Keratinocyte (primary cell): ENCODE measurements at regions not wholly inside any gene's neighbourhood (a gene's known extent, or its start where the extent isn't known, plus 50 kb on each side); places are given as distances from the start of the nearest gene placed in this dataset.

Experiments used
- EZH2 ChIP-seq: IDR thresholded peaks from one replicate; pipeline ENCODE4 v1.6.1; 2012; ENCODE audit warnings: inconsistent platforms, mild to moderate bottlenecking, low read length, moderate library complexity
- TF ChIP-seq, protein P1 (sequence below), 3 experiments: IDR thresholded peaks in 1 of 3; conservative IDR thresholded peaks in 1 of 3; optimal IDR thresholded peaks in 1 of 3; 2 replicates in 2 of 3; 3 replicates in 1 of 3; pipeline versions ENCODE3 to v1.5.1; 2011; ENCODE audit warnings: low read length in 3 of 3, mild to moderate bottlenecking in 3 of 3, moderate library complexity in 2 of 3, control low read depth in 1 of 3, inconsistent platforms in 1 of 3; ENCODE audit not compliant: insufficient read depth in 2 of 3; ENCODE audit errors: extremely low read depth in 1 of 3

DNA sequence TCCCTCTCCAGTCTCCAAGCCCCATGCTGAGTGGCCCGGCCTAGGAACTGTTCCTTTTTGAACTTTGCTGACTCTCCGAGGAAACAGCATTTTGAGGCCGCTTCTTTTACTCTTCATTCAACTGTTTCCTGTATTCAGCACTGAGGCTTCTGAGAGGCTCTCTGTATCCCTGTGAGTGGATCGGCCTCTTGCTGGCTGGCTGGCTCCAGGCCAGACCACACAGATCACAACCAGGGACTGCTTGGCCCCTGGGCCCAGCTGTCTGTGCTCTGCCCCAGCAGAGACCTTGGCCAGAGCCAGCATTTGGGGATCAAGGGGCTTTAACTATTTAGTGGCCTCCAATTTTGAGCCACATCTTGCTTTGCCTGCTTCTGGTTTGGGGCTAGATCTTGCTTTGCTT is 75.6 kb upstream of the KL start:
- TF ChIP-seq, protein P1, sequence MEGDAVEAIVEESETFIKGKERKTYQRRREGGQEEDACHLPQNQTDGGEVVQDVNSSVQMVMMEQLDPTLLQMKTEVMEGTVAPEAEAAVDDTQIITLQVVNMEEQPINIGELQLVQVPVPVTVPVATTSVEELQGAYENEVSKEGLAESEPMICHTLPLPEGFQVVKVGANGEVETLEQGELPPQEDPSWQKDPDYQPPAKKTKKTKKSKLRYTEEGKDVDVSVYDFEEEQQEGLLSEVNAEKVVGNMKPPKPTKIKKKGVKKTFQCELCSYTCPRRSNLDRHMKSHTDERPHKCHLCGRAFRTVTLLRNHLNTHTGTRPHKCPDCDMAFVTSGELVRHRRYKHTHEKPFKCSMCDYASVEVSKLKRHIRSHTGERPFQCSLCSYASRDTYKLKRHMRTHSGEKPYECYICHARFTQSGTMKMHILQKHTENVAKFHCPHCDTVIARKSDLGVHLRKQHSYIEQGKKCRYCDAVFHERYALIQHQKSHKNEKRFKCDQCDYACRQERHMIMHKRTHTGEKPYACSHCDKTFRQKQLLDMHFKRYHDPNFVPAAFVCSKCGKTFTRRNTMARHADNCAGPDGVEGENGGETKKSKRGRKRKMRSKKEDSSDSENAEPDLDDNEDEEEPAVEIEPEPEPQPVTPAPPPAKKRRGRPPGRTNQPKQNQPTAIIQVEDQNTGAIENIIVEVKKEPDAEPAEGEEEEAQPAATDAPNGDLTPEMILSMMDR (optimal IDR thresholded peaks at IDR 0.05 in 1 of 3, IDR thresholded peaks at IDR 0.05 in 1 of 3, conservative IDR thresholded peaks at IDR 0.05 in 1 of 3; ENCODE audit: extremely low read depth in 1 of 3, insufficient read depth in 2 of 3, low read length in 3 of 3), result no peak
- no peak for TF ChIP-seq EZH2
